ENCODE measurements at regions not wholly inside any gene's neighbourhood (a gene's known extent, or its start where the extent isn't known, plus 50 kb on each side); places are given as distances from the start of the nearest gene placed in this dataset.

DNA sequence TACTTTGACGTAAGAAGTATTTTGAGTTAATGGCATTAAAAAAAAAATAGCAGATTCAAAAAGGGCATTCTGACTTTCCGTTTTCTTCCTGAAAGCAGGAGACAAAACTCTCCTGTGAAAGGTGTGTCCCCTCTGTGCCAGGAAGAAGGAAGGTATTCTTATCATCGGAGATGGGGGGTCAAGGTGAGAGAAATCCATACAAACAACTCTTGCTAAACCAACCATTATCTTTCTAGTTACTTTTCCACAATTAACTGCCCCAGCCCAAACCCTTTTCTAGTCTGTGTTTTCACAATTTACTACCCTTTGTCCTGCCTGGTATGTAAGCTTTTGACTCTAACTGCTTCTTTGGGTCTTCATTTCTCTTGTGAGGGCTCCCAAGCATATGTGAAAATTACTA is 717.3 kb downstream of the EPM2A start:
- TF ChIP-seq, protein P1, sequence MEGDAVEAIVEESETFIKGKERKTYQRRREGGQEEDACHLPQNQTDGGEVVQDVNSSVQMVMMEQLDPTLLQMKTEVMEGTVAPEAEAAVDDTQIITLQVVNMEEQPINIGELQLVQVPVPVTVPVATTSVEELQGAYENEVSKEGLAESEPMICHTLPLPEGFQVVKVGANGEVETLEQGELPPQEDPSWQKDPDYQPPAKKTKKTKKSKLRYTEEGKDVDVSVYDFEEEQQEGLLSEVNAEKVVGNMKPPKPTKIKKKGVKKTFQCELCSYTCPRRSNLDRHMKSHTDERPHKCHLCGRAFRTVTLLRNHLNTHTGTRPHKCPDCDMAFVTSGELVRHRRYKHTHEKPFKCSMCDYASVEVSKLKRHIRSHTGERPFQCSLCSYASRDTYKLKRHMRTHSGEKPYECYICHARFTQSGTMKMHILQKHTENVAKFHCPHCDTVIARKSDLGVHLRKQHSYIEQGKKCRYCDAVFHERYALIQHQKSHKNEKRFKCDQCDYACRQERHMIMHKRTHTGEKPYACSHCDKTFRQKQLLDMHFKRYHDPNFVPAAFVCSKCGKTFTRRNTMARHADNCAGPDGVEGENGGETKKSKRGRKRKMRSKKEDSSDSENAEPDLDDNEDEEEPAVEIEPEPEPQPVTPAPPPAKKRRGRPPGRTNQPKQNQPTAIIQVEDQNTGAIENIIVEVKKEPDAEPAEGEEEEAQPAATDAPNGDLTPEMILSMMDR (IDR thresholded peaks at IDR 0.05), result no peak
- TF ChIP-seq EP300 (IDR thresholded peaks at IDR 0.05) (no peak), POLR2AphosphoS5 (IDR thresholded peaks at IDR 0.05) (no peak), POLR2A (IDR thresholded peaks at IDR 0.05) (no peak)
